ENCODE measurements at regions not wholly inside any gene's neighbourhood (a gene's known extent, or its start where the extent isn't known, plus 50 kb on each side); places are given as distances from the start of the nearest gene placed in this dataset.

GRCh38 chr2:235116885-235117492 lies 165.2 kb downstream of the SH3BP4 start:
- Histone ChIP-seq H3K4me3 (no peak overlapping the region), H3K27ac (no peak overlapping the region), H3K4me1 (no peaks in the 10 kb centered on the region), H3K27me3 (replicated peaks in 1 of 7) (peaks cover 0 to 6% (median 0%) of the 10 kb centered on the region in 7 donors), H3K36me3 (no peaks in the 10 kb centered on the region), H3K9me3 (peaks cover 0 to 21% (median 13%) of the 10 kb centered on the region in 8 donors)
- 3 to 5% (median 3%) methylated on average over 3 of the region's 3 CpGs for WGBS, 5 donors
- intact Hi-C loops (cut with DNase I; ENCODE audit: low total_unique reads) = loop anchor here (5.0 kb wide), 1 partner anchor 565 kb away; no protein-coding TSS in a partner anchor
- no peak for TF ChIP-seq POLR2A (IDR thresholded peaks at IDR 0.05)
- no peak for TF ChIP-seq POLR2AphosphoS5 (IDR thresholded peaks at IDR 0.05)
- TF ChIP-seq, protein P1, sequence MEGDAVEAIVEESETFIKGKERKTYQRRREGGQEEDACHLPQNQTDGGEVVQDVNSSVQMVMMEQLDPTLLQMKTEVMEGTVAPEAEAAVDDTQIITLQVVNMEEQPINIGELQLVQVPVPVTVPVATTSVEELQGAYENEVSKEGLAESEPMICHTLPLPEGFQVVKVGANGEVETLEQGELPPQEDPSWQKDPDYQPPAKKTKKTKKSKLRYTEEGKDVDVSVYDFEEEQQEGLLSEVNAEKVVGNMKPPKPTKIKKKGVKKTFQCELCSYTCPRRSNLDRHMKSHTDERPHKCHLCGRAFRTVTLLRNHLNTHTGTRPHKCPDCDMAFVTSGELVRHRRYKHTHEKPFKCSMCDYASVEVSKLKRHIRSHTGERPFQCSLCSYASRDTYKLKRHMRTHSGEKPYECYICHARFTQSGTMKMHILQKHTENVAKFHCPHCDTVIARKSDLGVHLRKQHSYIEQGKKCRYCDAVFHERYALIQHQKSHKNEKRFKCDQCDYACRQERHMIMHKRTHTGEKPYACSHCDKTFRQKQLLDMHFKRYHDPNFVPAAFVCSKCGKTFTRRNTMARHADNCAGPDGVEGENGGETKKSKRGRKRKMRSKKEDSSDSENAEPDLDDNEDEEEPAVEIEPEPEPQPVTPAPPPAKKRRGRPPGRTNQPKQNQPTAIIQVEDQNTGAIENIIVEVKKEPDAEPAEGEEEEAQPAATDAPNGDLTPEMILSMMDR (IDR thresholded peaks at IDR 0.05 in 8 of 11, conservative IDR thresholded peaks at IDR 0.05 in 3 of 11) = peak; percentile 39 to 73 (median 61)
- DNase-seq = no peak

GRCh38 chr2:235126768-235127167 lies 175.0 kb downstream of the SH3BP4 start:
- H3K27ac ChIP-seq = peak overlapping the region in 2 of 8 donors; percentile 20 to 28
- no peak overlapping the region for H3K4me3 ChIP-seq
- H3K9me3 ChIP-seq = peaks cover 0 to 5% (median 0%) of the 10 kb centered on the region in 8 donors
- WGBS, 5 donors = 60 to 80% (median 77%) methylated on average over 3 of the region's 3 CpGs
- no peaks in the 10 kb centered on the region for H3K4me1 ChIP-seq
- no peak for DNase-seq
- intact Hi-C loops (cut with DNase I; ENCODE audit: low total_unique reads) = no loop called here
- TF ChIP-seq POLR2AphosphoS5 (IDR thresholded peaks at IDR 0.05) (no peak), POLR2A (IDR thresholded peaks at IDR 0.05) (no peak)
- TF ChIP-seq, protein P1 (IDR thresholded peaks at IDR 0.05 in 8 of 11, conservative IDR thresholded peaks at IDR 0.05 in 3 of 11) = no peak
- H3K36me3 ChIP-seq = no peaks in the 10 kb centered on the region
- peaks cover 0 to 9% (median 0%) of the 10 kb centered on the region in 7 donors for H3K27me3 ChIP-seq (replicated peaks in 1 of 7)

- peaks cover 0 to 5% (median 0%) of the 10 kb centered on the region in 8 donors for H3K9me3 ChIP-seq
- intact Hi-C loops (cut with DNase I; ENCODE audit: low total_unique reads) = no loop called here
- H3K27ac ChIP-seq = no peak overlapping the region
- WGBS, 5 donors = 76 to 93% (median 85%) methylated on average over 3 of the region's 3 CpGs
- no peaks in the 10 kb centered on the region for H3K36me3 ChIP-seq
- no peak for TF ChIP-seq POLR2A (IDR thresholded peaks at IDR 0.05)
- TF ChIP-seq POLR2AphosphoS5 (IDR thresholded peaks at IDR 0.05) = no peak
- H3K4me3 ChIP-seq = no peak overlapping the region
- no peak for DNase-seq
- no peaks in the 10 kb centered on the region for H3K4me1 ChIP-seq
- H3K27me3 ChIP-seq (replicated peaks in 1 of 7) = peaks cover 0 to 9% (median 0%) of the 10 kb centered on the region in 7 donors
Observed at GRCh38 chr2:235127931-235128330, 176.1 kb downstream of the SH3BP4 start.

GRCh38 chr2:235129850-235130249 lies 178.0 kb downstream of the SH3BP4 start:
- WGBS, 5 donors = 79 to 93% (median 85%) methylated on average over 5 of the region's 5 CpGs
- Histone ChIP-seq H3K36me3 (no peaks in the 10 kb centered on the region), H3K27me3 (replicated peaks in 1 of 7) (peaks cover 0 to 19% (median 0%) of the 10 kb centered on the region in 7 donors), H3K27ac (no peak overlapping the region), H3K4me1 (peaks cover 0 to 10% (median 3%) of the 10 kb centered on the region in 6 donors), H3K9me3 (no peaks in the 10 kb centered on the region), H3K4me3 (no peak overlapping the region)
- intact Hi-C loops (cut with DNase I; ENCODE audit: low total_unique reads) = loop anchor here (10.0 kb wide), 1 partner anchor 615 kb away; no protein-coding TSS in a partner anchor
- no peak for DNase-seq
- TF ChIP-seq, protein P1 (IDR thresholded peaks at IDR 0.05 in 8 of 11, conservative IDR thresholded peaks at IDR 0.05 in 3 of 11) = no peak
- no peak for TF ChIP-seq POLR2AphosphoS5 (IDR thresholded peaks at IDR 0.05)
- no peak for TF ChIP-seq POLR2A (IDR thresholded peaks at IDR 0.05)

Data from spleen (tissue), 11 donors.